HL-60 (cell line): ENCODE measurements at regions not wholly inside any gene's neighbourhood (a gene's known extent, or its start where the extent isn't known, plus 50 kb on each side); places are given as distances from the start of the nearest gene placed in this dataset.

Experiments used
- DNase-seq, 2 experiments: peaks; one replicate each; pipeline ENCODE4 v3.0.0-alpha.2; 2010 to 2020; ENCODE audit warnings: low read depth in 1 of 2, low spot score in 1 of 2
- H3K27ac ChIP-seq: fragments of 250-450 bp; sonication (Bioruptor Pico); replicated peaks from 2 replicates; pipeline ENCODE4 v1.5.1; 2020; ENCODE audit warnings: mild to moderate bottlenecking, moderate library complexity
- H3K27me3 ChIP-seq: fragments of 250-450 bp; sonication (Bioruptor Pico); 2 replicates; pipeline ENCODE4 v1.5.1; 2021; ENCODE audit warnings: mild to moderate bottlenecking, moderate library complexity; ENCODE audit not compliant: insufficient read depth, poor library complexity, severe bottlenecking
- H3K4me3 ChIP-seq: replicated peaks from 2 replicates; pipeline ENCODE4 v1.5.1; 2011; ENCODE audit warnings: mild to moderate bottlenecking, control low read depth, low read length; ENCODE audit not compliant: insufficient read depth
- GABPA ChIP-seq: IDR thresholded peaks from 2 replicates; pipeline ENCODE4 v1.6.1; 2012; ENCODE audit warnings: low read depth
- POLR2AphosphoS5 ChIP-seq: IDR thresholded peaks from 2 replicates; pipeline ENCODE4 v1.6.1; 2012; ENCODE audit warnings: low read depth
- SPI1 ChIP-seq: IDR thresholded peaks from 2 replicates; pipeline ENCODE4 v1.6.1; 2012; ENCODE audit warnings: low read depth, mild to moderate bottlenecking, borderline replicate concordance
- TF ChIP-seq, protein P1 (sequence below): IDR thresholded peaks from one replicate; pipeline ENCODE4 v1.5.1; 2011; ENCODE audit warnings: low read length, control low read depth, inconsistent platforms; ENCODE audit not compliant: insufficient read depth
- TF ChIP-seq, protein P2 (sequence below): IDR thresholded peaks from 2 replicates; pipeline ENCODE4 v1.6.1; 2012; ENCODE audit warnings: low read depth; ENCODE audit not compliant: insufficient replicate concordance

DNA sequence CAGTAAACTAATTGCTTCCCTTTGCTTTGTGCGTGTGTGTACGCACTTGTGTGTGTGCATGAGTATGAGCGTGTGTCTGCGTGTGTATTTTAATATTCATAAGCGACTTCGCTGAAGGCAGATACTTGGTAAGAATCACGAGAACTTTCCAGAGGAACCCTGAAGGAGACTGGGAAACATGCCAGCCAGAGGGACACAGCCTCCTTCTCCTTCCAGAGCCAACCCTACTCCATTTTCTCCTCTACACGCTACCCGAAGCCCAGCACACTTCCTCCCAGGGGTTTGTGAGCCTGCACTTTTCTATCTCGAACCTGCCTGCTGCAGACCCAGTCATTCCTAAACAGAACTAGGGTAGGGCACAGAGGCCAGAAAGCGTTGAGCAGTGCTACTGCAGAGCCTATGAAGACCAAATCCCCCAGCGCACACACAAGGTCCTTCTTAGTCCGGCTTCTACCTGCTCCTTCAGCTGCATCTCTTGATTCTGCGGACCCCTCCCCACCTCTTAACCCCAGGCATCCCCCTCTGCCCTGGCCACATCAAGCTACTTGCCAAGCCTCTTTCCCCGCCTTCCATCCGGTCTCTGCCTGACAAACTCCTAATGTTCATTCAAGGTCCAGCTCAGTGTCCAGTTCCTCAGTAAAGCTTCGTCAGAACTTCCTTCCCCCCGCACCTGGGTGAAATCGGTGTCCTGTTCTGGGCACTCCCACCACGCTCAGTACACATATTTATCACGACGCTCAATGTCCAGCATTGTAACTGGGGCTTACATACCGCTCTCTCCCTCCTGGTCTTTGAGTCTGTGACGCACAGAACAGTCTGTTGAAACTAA lies 191.8 kb downstream of the FAM43A start:
- Histone ChIP-seq H3K27ac (no peak overlapping the region), H3K27me3 (no peaks in the 10 kb centered on the region), H3K4me3 (no peak overlapping the region)
- TF ChIP-seq, protein P1, sequence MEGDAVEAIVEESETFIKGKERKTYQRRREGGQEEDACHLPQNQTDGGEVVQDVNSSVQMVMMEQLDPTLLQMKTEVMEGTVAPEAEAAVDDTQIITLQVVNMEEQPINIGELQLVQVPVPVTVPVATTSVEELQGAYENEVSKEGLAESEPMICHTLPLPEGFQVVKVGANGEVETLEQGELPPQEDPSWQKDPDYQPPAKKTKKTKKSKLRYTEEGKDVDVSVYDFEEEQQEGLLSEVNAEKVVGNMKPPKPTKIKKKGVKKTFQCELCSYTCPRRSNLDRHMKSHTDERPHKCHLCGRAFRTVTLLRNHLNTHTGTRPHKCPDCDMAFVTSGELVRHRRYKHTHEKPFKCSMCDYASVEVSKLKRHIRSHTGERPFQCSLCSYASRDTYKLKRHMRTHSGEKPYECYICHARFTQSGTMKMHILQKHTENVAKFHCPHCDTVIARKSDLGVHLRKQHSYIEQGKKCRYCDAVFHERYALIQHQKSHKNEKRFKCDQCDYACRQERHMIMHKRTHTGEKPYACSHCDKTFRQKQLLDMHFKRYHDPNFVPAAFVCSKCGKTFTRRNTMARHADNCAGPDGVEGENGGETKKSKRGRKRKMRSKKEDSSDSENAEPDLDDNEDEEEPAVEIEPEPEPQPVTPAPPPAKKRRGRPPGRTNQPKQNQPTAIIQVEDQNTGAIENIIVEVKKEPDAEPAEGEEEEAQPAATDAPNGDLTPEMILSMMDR = no peak
- TF ChIP-seq SPI1 = no peak
- TF ChIP-seq, protein P2, sequence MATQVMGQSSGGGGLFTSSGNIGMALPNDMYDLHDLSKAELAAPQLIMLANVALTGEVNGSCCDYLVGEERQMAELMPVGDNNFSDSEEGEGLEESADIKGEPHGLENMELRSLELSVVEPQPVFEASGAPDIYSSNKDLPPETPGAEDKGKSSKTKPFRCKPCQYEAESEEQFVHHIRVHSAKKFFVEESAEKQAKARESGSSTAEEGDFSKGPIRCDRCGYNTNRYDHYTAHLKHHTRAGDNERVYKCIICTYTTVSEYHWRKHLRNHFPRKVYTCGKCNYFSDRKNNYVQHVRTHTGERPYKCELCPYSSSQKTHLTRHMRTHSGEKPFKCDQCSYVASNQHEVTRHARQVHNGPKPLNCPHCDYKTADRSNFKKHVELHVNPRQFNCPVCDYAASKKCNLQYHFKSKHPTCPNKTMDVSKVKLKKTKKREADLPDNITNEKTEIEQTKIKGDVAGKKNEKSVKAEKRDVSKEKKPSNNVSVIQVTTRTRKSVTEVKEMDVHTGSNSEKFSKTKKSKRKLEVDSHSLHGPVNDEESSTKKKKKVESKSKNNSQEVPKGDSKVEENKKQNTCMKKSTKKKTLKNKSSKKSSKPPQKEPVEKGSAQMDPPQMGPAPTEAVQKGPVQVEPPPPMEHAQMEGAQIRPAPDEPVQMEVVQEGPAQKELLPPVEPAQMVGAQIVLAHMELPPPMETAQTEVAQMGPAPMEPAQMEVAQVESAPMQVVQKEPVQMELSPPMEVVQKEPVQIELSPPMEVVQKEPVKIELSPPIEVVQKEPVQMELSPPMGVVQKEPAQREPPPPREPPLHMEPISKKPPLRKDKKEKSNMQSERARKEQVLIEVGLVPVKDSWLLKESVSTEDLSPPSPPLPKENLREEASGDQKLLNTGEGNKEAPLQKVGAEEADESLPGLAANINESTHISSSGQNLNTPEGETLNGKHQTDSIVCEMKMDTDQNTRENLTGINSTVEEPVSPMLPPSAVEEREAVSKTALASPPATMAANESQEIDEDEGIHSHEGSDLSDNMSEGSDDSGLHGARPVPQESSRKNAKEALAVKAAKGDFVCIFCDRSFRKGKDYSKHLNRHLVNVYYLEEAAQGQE = no peak
- no peak for TF ChIP-seq POLR2AphosphoS5
- TF ChIP-seq GABPA = no peak
- DNase-seq = no peak

DNA sequence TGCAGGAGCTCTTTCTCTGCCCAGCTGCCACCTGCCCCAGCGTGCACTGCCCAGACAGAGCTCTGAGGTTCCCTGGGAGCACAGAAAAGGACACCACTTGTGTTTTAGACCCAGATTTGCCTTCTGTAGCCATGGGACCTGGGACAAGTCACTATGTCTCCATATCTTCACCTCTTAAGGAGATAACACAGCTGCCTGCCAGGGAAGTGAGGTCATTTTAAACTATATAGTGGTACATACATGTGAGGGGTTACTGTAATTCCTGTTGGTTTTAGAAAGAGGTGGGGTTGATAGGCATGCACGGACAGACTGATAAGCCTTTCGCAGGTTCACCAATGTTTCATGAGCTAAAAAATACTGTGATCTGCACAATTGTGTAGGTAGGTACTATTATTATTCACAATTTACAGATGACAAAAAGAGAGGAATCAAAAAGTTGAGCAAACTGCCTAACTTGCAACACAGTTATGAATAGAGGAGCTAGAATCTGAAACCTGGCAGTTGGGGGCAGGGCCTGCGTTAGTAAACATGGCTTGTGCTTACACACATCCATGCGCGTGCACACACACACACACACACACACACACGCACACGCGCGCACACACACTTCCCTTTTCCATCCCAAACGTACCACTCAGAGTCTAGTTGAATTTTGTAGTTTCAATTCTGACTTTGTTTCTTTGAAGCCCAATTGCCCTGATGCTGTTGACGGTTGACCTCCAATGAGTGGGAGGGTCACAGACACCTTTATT lies 193.6 kb downstream of the FAM43A start:
- TF ChIP-seq GABPA (0 out of 2 replicates have a peak, but pooled peaks have one; percentile 27), SPI1 (peak; percentile 94), POLR2AphosphoS5 (0 out of 2 replicates have a peak, but pooled peaks have one; percentile 17)
- TF ChIP-seq, protein P2 = no peak
- TF ChIP-seq, protein P1 = no peak
- H3K4me3 ChIP-seq = no peak overlapping the region
- peak in 1 of 2 experiments; percentile 82 for DNase-seq
- no peaks in the 10 kb centered on the region for H3K27me3 ChIP-seq
- peak overlapping the region; percentile 60 for H3K27ac ChIP-seq

DNA sequence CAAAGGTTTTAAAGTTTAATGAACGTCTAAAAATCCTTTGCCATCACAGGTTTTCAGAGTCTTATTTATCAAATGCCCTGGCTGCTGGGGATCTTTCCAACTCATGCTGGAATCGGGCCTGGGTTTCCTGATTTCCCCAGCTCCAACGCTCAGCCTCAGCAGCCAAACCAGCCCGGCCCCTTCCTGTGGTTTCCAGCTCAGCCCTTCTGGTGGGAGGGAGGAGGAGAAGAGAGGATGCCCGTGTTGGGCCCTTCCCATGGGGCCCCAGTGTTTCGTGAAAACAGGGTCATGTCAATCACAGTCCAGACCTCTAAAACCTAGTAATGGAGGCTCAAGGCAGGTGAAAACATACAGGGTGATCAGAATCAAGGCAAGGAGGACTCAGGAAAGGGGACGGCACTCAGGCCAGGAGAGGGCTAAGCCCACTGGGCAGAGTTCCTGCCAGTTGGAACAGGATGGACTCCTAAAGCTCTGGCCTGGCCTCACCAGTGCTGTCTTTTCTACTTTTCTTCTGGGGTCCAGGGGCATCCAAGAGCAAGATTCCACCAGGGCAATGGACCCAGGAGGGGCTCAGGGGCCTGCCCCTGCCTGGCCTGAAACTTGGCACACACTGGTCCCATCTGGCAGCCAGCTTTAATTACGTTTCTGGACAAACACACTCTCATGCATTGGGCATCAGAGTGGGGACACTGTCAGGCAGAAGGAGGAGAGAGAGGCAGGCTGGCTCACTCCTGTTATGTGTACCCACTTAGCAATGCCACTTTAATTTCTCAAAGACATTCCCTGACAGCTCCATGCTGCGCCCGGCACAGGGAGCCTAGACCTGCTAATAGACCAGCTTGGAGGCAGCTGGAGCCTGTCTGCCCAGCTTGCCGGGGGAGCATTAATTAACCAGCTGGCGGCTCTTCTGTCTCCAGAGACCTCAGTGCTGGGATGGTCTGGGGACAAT lies 194.6 kb downstream of the FAM43A start:
- no peak for TF ChIP-seq POLR2AphosphoS5
- TF ChIP-seq, protein P2 = no peak
- TF ChIP-seq GABPA = no peak
- TF ChIP-seq SPI1 = no peak

More for the DNA sequence above, 194.6 kb downstream of the FAM43A start:
- Histone ChIP-seq H3K27me3 (no peaks in the 10 kb centered on the region), H3K4me3 (no peak overlapping the region), H3K27ac (peak overlapping the region; percentile 45)
- peak in 1 of 2 experiments; percentile 83 for DNase-seq
